ENCODE measurements at regions not wholly inside any gene's neighbourhood (a gene's known extent, or its start where the extent isn't known, plus 50 kb on each side); places are given as distances from the start of the nearest gene placed in this dataset.

DNA sequence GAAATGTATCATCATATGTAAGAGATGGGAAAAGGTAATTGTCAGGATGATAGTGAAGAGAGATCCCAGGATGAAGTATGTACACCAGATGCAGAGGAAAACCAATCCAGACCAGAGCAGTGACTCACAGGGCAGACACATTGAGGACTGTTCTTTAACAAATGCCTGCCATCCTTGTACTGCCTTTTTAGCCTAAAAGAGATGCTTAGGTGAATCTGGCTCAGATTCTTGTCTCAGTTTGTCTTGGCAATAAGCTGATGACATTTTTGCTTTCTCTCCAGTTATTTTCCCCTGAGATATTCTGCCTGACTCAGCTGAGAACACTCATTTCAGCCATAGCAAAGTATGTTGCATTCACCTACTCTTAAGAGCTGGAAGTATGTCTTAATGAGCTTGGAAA lies 405.3 kb upstream of the USP15 start:
- no peak for DNase-seq (ENCODE audit: low read depth)

DNA sequence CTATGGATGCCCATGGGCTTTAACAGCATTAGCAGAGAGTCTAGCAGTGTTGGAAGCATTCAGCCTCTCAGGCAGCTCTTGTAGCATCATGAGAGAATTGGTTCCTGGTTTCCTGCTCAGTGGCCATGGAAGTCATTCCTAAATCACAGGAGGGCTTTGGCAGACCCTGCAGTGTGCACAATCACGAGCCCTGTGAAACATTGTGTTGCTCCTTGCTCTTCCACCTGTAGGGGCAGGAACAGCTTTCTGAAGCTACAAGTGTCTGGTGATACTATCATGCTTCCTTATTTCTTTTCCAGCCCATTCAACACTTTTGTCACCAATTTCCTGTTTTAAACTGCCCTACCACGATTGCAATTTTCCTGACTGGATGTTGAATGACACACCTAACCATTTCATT lies 402.2 kb upstream of the USP15 start:
- no peak for DNase-seq (ENCODE audit: low read depth)

DNA sequence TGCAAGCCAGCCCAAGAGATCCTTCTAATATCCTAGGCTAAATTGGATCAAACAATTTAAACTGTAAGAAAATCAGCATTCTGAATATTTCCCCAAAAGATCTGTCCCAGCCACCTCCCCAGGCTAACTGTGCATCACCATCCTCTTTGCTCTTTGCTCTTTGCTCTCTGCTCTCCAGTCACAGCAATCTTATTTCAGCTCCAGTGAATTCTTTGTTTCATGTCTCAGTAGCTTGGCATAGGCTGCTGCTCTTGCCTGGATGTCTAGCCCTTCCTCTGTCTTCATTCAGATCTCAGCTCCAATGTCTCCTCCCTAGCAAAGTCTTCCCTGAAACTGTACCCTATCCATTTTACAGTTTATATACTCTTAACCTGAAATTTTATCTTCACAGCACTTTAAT lies 399.8 kb upstream of the USP15 start:
- DNase-seq (ENCODE audit: low read depth), result no peak

DNA sequence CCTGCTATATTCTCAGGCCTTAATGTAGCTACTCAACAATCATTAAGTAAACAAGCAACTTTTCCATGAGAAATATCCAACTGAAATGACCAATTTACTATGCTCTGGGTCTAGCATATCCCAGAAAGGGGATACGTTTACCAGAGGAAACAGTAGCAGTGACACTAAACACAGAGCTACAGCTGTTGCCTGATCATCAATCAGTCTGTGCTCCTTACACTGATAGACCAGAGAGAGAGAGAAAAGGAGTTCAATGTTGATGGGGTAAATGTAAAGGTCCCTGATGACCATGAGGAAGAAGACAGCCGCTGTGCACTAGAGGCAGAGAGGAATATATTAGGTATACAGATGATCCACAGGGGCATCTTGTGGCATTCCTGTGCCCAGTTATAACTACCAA lies 397.2 kb upstream of the USP15 start:
- DNase-seq (ENCODE audit: low read depth), result no peak

DNA sequence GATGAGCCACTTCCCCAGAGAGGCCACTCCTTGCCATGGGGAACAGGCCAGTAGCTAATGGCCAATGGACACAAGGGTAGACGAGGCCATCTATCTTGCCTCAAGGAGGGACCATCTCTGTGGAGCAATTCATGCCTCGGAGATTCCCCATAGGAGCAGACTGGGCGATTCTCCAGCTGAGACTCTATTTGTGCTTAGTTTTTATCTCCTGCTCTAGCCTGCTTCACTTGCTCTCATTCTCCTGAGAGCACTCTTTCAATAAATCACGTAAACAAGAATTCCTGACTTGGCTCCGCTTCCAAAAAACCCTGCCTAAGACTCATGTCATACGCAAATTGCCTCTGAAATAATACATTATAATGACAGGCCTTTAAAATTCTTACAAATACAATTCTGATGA lies 396.4 kb upstream of the USP15 start:
- no peak for DNase-seq (ENCODE audit: low read depth)

DNA sequence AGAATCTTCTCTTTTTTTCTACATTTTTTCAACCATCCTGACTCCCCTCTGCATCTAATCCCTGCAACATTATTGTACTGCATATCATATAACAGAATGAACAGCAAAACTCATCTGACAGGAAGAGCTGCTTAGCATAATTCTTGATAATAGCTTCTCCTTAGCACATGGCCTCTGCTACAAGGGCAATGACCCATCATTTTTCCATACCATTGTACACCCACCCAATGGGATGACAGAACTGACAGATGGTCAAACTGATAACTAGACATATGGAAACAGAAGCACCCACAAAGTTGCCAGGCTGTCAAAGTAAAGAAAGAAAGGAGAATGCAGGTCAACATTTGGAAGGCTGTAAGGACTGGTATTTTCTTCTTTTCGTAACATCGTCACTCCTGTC lies 390.4 kb upstream of the USP15 start:
- no peak for DNase-seq (ENCODE audit: low read depth)

DNA sequence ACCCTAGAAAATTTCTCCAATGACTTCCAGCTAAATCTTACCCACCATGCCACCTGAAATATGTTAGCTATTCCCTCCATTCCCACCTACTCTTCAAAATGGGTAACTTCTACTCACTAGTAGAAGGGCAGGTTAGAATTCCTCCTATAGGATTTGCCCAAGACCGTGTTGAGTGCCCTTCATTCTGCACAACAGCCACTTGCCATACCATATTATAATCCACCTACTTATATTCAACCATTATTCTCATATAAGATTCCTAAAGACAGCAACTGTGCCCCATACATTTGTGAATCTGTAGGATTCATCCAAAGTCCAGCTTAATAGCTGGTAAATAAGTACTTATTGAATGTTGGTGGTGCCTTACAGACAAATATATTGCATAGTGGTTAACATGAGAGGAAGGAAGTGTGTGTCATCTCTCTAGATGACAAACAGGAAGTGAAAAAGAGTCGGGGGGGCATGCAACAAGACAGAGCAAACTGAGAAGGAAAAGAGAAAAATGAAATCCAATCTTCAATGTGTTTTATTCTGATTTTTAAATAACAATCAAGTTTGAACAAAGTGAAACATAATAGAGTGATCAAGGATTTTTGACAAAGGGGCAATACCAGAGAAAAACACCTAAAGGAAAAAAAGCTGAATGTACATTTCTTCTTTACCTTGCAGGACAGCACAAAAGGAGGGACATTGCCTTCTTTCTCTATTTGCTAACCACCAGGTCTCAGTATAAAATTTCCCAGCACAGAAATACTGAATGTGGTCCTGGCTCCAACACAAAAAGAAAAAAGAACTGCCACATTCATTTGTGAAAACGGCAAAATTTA lies 389.3 kb upstream of the USP15 start:
- DNase-seq (ENCODE audit: low read depth), result no peak

DNA sequence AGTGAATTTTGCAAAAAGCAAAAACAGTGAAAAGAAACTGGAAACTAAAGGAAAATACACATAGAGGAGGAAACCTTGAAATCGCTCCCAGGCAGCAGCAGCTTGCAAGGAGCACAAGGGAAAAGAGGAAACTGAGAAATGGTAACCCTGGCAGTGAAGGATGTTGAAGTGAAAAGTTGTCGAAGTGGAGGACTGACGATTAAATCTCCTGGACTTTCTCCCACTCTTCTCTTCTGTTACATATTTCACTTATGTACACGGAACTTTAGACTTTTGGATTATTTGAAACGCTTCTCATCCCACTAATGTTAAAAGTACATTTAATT lies 388.8 kb upstream of the USP15 start:
- DNase-seq (ENCODE audit: low read depth), result no peak

DNA sequence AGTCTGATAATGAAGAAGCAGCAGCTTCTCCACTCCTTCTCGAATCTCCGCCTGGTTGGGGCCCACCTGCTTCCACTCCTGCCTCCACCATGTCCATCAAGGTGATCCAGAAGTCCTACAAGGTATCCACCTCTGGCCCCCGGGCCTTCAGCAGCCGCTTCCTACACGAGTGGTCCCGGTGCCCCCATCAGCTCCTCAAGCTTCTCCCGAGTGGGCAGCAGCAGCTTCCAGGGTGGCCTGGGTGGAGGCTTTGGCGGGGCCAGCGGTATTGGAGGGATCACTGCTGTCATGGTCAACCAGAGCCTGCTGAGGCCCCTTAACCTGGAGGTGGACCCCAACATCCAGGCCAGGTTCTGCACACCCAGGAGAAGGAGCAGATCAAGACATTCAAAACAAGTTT lies 381.0 kb upstream of the USP15 start:
- DNase-seq (ENCODE audit: low read depth), result no peak

DNA sequence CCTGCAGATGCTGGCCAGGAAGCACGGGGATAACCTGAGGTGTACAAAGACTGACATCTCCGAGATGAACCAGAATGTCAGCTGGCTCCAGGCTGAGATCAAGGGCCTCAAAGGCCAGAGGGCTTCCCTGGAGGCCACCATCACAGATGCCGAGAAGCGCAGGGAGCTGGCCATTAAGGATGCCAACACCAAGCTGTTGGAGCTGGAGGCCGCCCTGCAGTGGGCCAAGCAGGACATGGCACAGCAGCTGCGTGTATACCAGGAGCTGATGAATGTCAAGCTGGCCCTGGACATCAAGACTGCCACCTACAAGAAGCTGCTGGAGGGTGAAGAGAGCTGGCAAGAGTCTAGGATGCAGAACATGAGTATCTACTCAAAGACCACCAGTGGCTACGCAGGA lies 380.0 kb upstream of the USP15 start:
- no peak for DNase-seq (ENCODE audit: low read depth)

DNA sequence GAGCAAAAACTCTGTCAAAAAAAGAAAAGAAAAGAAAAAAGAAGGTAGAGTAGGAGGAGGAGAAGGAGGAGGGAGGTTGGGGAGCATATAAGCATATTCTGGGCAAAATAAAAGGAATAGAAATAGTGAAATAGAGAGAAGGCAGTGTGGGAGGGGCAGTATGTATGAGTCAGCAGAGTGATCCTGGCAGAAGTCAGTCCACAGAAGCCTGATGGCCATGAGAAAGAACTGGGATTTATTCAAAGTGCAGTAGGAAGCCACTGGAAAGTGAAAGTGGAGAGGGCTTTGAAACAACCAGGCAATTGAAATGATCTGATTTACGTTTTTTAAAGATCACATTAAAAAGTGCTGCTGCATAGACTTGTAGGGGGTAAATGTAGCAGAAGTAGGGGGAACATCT lies 368.6 kb upstream of the USP15 start:
- DNase-seq (ENCODE audit: low read depth), result no peak

DNA sequence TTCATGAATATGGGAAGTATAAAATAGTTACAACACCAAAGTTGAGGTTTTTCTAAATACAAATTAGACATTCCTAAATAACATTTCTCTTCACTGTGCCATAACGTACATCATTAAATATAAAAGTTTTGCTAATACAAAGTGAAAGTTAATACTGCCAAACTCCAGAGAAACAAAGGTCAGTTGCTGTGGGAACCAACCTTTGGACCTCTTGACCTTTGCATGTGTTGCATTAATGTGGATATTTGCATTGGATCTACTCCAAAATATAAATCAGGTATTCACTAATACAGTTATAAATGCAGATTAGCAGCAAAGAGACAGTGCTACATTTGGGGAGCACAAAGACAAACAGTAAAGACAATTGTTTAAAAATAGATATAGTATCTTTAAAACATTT lies 366.0 kb upstream of the USP15 start:
- DNase-seq (ENCODE audit: low read depth), result no peak

DNA sequence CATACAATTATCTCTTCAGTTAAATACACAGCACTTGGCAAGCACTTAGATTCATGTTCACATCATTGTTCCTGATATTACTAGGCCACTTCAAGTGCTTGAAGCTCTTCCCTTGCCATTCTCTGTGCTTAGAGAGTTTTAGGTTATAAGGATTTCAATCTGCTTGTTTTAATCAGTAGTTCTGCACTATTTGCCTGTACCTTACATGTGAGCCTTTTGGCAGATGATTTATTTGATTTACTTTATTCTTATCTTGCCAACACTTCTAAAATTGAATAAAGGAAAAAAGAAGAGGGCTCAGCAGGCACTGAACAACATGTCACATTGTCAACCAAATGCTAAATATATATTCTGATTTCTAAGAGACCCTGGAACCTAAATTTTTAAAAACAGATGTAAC lies 363.8 kb upstream of the USP15 start:
- no peak for DNase-seq (ENCODE audit: low read depth)

DNA sequence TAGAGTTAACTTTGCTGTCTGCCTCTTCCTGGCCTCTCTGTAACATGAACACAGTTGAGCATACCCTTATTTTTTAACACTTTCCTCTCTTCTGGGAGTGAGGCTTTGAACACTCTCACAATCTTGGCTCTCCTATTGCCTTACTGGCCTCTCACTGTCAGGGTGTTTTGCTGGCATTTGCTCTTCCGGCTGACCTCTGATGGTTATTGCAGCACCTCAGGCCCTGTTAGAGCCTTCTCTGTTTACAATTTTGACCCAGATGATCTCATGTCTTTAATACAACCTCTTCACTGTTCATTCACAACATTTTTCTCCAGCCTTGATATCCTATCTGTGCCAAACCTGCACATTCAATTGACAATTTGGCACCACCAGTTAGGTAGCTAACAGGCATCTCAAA lies 357.8 kb upstream of the USP15 start:
- no peak for DNase-seq (ENCODE audit: low read depth)

DNA sequence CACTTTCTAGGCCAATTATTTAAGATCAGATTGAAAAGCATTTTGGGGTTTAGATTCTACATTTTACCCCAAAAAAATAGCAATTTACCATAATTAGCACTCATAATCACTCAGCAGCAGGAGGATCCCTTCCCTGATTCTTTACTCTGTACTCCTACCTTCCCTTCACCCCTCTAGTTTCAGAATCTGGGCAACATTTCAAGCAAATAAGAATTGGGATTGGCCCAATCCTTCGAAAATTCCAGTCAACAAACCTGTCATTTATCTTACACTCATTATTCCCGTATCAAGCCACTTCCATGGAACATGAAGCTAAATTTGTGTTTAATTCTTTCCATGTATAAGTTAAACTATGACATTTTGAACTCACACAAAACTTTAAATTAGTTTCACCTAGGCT lies 349.1 kb upstream of the USP15 start:
- no peak for DNase-seq (ENCODE audit: low read depth)

DNA sequence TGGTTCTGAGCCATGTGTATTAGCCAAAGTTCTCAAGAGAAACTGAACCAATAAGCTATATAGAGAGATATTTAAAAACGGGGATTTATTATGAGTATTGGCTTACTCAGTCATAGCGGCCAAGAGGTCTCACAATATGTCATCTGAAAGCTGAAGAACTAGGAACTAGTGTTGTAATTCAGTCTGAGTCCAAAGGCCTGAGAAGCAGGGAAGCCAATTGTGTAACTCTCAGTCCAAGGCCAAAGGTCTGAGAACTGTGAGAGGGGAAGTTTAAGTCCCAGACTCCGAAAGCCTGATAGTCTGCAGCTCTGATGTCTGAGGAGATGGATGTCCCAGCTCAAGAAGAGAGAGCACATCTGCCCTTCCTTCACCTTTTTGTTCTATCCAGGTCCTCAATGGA lies 344.8 kb upstream of the USP15 start:
- no peak for DNase-seq (ENCODE audit: low read depth)

DNA sequence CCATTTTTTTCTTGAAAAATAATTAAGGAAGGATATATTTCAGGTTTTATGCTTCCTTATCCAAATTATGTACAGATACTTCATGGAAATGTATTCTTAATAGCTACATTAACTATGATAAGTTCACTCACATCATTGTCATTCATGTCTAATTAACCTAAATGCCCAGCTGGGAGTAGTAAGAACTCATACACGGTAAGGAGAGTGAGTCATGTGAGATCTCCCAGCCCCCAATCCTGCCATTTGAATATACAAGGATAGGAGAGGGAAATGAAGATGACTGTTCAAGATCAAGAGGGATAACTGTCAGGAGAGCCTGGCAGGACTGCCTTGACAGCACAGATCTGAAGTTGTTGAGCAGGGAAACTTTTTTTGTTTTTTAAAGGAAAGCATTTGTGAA lies 343.4 kb upstream of the USP15 start:
- DNase-seq (ENCODE audit: low read depth), result no peak

DNA sequence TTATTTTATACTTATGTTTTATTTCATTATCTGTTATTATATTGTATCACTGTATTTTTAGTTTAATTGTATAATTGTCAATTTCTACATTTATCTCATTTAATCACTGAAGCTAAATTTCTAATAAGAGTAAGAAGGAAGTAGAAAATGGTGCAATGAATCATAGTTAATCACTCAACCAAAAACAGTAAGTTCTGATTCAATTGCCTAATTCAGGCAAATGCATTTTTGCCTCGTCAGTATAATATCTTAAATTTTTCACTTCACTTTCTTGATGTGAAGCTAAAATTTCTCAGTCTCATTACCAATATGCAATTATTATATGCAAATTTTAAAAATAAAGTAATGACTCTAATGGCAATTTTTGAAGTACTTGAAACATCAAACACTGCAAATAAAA lies 340.5 kb upstream of the USP15 start:
- no peak for DNase-seq (ENCODE audit: low read depth)

DNA sequence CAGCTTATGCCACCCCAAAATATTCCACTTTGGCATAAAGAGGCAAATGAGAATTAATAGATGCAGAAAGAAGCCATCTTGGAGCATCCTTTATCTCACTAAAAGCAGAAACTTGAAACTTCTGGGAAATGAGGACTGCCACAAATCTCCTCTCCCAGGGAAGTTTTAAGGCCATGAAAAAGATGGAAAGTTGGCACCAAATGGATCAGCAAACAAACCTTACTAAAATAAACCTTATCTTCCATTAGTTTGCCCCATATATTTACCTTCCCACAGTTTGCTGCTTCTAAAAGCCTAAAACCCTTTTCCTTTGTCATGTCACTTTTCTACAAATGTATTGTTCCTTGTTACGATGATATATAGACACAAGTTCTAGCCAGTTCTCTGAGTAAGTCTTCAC lies 340.0 kb upstream of the USP15 start:
- no peak for DNase-seq (ENCODE audit: low read depth)

DNA sequence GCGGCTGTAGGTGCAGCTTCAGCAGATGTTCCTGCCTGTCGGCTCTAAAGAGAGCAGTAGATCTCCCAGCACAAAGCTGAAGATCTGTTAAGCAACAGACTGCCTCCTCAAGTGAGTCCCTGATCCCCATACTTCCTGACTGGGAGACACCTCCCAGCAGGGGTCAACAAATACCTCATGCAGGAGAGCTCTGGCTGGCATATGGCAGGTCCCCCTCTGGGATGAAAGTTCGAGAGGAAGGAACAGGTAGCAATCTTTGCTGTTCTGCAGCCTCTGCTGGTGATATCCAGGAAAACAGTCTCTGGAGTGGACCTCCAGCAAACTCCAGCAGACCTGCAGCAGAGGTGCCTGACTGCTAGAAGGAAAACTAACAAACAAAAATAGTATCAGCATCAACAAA lies 337.1 kb upstream of the USP15 start:
- no peak for DNase-seq (ENCODE audit: low read depth)

DNA sequence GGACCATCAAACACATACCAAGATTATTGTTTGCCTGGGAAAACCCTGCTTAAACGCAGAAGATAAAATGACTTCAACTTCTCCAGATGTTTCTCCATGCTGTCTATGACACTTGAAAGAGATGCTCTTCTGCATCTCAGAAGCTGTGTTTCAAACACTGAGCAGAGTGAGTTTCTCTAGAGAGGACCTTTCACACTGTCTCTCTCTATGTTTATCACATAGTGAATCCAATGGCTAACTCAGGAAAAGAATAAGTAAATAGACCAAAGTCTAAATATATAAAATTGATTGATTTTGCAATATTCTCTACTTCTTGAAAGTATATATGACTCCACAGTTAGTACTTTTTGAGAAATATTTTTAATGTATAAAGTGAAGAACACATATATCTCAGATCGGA lies 325.6 kb upstream of the USP15 start:
- DNase-seq (ENCODE audit: low read depth), result no peak

DNA sequence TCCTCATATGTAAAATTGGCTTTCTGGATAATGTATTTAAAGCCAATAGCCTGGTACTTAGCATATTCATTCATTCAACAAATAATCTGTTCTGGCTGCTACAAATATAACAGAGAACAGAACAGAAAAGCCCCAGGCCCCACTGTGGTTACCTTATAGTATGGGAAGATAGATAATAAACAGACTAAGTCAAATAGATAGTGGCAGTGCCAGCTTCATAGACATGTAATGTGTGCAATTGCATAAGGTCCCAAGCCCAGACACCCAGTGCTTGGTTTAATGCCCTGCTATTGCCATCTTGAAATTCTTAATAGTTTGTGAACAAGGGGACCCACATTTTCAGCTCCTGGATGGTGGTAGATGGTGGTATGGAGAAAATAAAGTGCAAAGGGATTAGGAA lies 320.2 kb upstream of the USP15 start:
- DNase-seq (ENCODE audit: low read depth), result no peak

DNA sequence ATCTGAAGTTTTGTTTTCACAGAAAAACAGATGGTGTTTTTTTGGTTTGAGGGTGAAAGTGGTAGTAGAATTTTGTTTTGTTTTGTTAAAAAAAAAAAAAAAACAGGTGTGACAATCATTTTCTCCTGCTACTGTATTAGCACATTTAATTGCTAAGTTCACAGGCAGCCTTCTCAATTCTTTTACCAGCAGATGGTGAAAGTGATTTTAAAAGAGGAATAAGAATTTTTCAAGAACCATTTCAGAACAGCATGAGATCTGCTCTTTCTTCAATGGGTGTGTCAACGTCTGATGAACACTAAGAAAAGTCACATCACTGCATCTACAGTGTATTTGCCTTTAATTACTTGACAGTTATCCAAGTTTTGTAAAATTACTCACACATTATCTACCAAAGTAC lies 303.7 kb upstream of the USP15 start:
- DNase-seq (ENCODE audit: low read depth), result no peak

DNA sequence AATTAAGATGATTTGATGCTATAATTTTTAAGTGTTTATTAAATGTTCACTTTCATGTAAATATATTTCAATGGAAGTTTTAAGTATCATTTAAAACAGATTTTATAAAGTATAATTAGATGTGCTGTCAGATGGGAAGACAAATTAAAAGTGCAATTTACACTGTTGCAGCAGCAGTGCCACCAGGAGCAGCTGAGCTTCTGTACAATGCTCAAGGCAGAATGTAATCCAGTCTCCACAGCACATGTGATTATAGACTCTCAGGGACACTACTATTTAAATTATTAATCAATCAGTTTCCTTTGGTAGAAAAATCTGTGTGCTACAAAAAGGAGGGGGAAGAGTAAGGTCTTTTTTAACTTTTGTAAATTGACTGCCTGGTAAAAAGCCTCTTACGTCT lies 285.7 kb upstream of the USP15 start:
- no peak for DNase-seq (ENCODE audit: low read depth)

Data from myocyte (in vitro differentiated cells).